ENCODE measurements at regions not wholly inside any gene's neighbourhood (a gene's known extent, or its start where the extent isn't known, plus 50 kb on each side); places are given as distances from the start of the nearest gene placed in this dataset.

DNA sequence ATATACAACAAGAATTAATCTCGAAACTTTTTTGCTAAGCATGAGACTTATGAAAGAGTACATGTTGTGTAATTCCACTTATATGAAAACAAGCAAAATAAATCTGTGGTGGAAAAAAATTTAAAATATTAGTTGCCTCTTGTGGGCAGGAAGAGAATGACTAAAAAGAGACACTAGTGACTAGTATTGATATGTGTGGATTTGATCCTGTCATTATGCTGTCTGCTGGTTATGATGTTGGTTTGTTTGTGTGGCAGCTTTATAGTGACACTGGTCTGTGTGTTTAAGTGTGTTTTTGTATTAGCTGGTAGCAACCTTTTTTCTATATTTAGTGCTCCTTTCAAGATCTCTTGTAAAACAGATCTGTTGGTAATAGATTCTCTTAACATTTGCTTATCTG, 267.8 kb upstream of the NRIP1 start:
- TF ChIP-seq, protein P1, sequence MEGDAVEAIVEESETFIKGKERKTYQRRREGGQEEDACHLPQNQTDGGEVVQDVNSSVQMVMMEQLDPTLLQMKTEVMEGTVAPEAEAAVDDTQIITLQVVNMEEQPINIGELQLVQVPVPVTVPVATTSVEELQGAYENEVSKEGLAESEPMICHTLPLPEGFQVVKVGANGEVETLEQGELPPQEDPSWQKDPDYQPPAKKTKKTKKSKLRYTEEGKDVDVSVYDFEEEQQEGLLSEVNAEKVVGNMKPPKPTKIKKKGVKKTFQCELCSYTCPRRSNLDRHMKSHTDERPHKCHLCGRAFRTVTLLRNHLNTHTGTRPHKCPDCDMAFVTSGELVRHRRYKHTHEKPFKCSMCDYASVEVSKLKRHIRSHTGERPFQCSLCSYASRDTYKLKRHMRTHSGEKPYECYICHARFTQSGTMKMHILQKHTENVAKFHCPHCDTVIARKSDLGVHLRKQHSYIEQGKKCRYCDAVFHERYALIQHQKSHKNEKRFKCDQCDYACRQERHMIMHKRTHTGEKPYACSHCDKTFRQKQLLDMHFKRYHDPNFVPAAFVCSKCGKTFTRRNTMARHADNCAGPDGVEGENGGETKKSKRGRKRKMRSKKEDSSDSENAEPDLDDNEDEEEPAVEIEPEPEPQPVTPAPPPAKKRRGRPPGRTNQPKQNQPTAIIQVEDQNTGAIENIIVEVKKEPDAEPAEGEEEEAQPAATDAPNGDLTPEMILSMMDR (IDR thresholded peaks at IDR 0.05) = no peak
- no peak for TF ChIP-seq ZFX (IDR thresholded peaks at IDR 0.05; ENCODE audit: borderline replicate concordance)
